Transverse colon (tissue), 3 donors: ENCODE measurements at regions not wholly inside any gene's neighbourhood (a gene's known extent, or its start where the extent isn't known, plus 50 kb on each side); places are given as distances from the start of the nearest gene placed in this dataset.
"Not testable (repeated sequence)": the region's sequence is repeated elsewhere in the genome, so short reads cannot be mapped to it uniquely, and the experiment has no call there.

ENCODE experiments used
- EP300 ChIP-seq: sonication (generic); formaldehyde crosslinking; IDR thresholded peaks from one replicate; pipeline ENCODE4 v1.6.1; 2017; ENCODE audit warnings: antibody characterized with exemption, low read depth
- TF ChIP-seq, protein P1 (sequence below), 5 experiments: fragments of 200-600 bp in 3 of 5; fragments of 450-650 bp in 2 of 5; sonication (generic) in 3 of 5; IDR thresholded peaks; 1 replicate in 2 of 5; 2 replicates in 3 of 5; pipeline ENCODE4 v1.5.1; 2016 to 2017; ENCODE audit warnings: antibody characterized with exemption in 5 of 5, inconsistent platforms in 3 of 5, mild to moderate bottlenecking in 2 of 5, moderate library complexity in 1 of 5

DNA sequence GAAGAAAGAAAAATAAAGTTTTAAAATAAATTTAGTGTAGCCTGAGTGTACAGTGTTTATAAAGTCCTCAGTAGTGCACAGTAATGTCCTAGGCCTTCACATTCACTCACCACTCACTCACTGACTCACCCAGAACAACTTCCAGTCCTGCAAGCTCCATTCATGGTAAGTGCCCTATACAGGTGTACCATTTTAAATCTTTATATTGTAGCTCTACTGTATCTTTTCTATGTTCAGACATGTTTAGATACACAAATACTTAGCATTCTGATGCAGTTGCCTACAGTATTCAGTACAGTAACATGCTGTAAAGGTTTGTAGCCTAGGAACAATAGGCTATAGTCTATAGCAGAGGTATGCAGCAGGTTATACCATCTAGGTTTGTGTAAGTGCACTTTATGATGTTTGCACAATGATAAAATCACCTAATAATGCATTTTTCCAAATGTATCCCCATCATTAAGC lies 73.6 kb upstream of the BCAR3 start:
- TF ChIP-seq, protein P1, sequence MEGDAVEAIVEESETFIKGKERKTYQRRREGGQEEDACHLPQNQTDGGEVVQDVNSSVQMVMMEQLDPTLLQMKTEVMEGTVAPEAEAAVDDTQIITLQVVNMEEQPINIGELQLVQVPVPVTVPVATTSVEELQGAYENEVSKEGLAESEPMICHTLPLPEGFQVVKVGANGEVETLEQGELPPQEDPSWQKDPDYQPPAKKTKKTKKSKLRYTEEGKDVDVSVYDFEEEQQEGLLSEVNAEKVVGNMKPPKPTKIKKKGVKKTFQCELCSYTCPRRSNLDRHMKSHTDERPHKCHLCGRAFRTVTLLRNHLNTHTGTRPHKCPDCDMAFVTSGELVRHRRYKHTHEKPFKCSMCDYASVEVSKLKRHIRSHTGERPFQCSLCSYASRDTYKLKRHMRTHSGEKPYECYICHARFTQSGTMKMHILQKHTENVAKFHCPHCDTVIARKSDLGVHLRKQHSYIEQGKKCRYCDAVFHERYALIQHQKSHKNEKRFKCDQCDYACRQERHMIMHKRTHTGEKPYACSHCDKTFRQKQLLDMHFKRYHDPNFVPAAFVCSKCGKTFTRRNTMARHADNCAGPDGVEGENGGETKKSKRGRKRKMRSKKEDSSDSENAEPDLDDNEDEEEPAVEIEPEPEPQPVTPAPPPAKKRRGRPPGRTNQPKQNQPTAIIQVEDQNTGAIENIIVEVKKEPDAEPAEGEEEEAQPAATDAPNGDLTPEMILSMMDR (IDR thresholded peaks at IDR 0.05) = not testable (repeated sequence)
- TF ChIP-seq EP300 = not testable (repeated sequence)
